ENCODE measurements at regions not wholly inside any gene's neighbourhood (a gene's known extent, or its start where the extent isn't known, plus 50 kb on each side); places are given as distances from the start of the nearest gene placed in this dataset.
A peak's percentile ranks its signal among the peaks of the same experiment; 100 is the strongest.

- DNase-seq (ENCODE audit: low read depth) = no peak
These were observed 203.7 kb downstream of the ABHD5 start for GRCh38 chr3:43894176-43895049.

GRCh38 chr3:43895573-43895972, 204.8 kb downstream of the ABHD5 start:
- no peak for DNase-seq (ENCODE audit: low read depth)

GRCh38 chr3:43902415-43902814, 211.7 kb downstream of the ABHD5 start:
- no peak for DNase-seq (ENCODE audit: low read depth)

GRCh38 chr3:43905157-43905556, 214.4 kb downstream of the ABHD5 start:
- no peak for DNase-seq (ENCODE audit: low read depth)

GRCh38 chr3:43906849-43907507, 216.2 kb downstream of the ABHD5 start:
- no peak for DNase-seq (ENCODE audit: low read depth)

GRCh38 chr3:43907508-43907858, 216.7 kb downstream of the ABHD5 start:
- no peak for DNase-seq (ENCODE audit: low read depth)

- no peak for DNase-seq (ENCODE audit: low read depth)
These were observed 217.7 kb downstream of the ABHD5 start for GRCh38 chr3:43908456-43908855.

- no peak for DNase-seq (ENCODE audit: low read depth)
These were observed 218.4 kb downstream of the ABHD5 start for GRCh38 chr3:43909149-43909548.

GRCh38 chr3:43910750-43911149, 220.0 kb downstream of the ABHD5 start:
- no peak for DNase-seq (ENCODE audit: low read depth)

GRCh38 chr3:43913036-43913948, 222.6 kb downstream of the ABHD5 start:
- DNase-seq (ENCODE audit: low read depth) = no peak

GRCh38 chr3:43914269-43914668, 223.5 kb downstream of the ABHD5 start:
- DNase-seq (ENCODE audit: low read depth) = no peak

GRCh38 chr3:43915546-43915945, 224.8 kb downstream of the ABHD5 start:
- DNase-seq (ENCODE audit: low read depth) = no peak

GRCh38 chr3:43917361-43917760, 226.6 kb downstream of the ABHD5 start:
- no peak for DNase-seq (ENCODE audit: low read depth)

- peak; percentile 65 for DNase-seq (ENCODE audit: low read depth)
These were observed 228.3 kb downstream of the ABHD5 start for GRCh38 chr3:43919029-43919428.

- DNase-seq (ENCODE audit: low read depth) = no peak
These were observed 230.4 kb downstream of the ABHD5 start for GRCh38 chr3:43921056-43921648.

- peak; percentile 65 for DNase-seq (ENCODE audit: low read depth)
These were observed 231.6 kb downstream of the ABHD5 start for GRCh38 chr3:43922374-43922773.

GRCh38 chr3:43923104-43923882, 232.6 kb downstream of the ABHD5 start:
- DNase-seq (ENCODE audit: low read depth) = no peak

GRCh38 chr3:43926055-43926454, 235.3 kb downstream of the ABHD5 start:
- DNase-seq (ENCODE audit: low read depth) = no peak

- DNase-seq (ENCODE audit: low read depth) = no peak
These were observed 242.2 kb downstream of the ABHD5 start for GRCh38 chr3:43932921-43933320.

- DNase-seq (ENCODE audit: low read depth) = peak; percentile 86
These were observed 257.3 kb downstream of the ABHD5 start for GRCh38 chr3:43948013-43948412.

- no peak for DNase-seq (ENCODE audit: low read depth)
These were observed 258.9 kb downstream of the ABHD5 start for GRCh38 chr3:43949594-43949993.
